ENCODE measurements at regions not wholly inside any gene's neighbourhood (a gene's known extent, or its start where the extent isn't known, plus 50 kb on each side); places are given as distances from the start of the nearest gene placed in this dataset.
"Not testable (repeated sequence)": the region's sequence is repeated elsewhere in the genome, so short reads cannot be mapped to it uniquely, and the experiment has no call there.

DNA sequence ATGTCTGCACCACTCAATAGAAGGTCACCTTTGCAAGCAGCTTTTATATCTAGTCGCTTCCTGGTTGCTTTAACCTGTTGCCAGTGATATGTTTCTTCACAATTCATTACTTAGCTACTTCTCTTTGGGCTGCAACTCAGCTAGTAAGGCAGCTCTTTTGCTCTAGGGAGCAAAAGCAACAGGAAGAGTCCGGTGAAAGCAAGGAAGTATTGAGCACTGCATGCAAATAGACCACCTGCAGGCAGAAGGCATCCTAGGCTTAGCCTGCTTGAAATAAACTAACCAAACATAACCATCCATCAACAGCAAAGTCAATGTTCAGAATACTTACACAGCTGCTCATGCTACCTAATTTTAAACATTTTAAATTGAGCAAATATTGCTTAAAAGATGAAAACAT, 529.2 kb upstream of the LINC00305 start:
- H3K79me2 ChIP-seq (ENCODE audit: insufficient read depth), result no peaks in the 10 kb centered on the region
- H3K27me3 ChIP-seq (replicated peaks; ENCODE audit: insufficient read depth), result no peaks in the 10 kb centered on the region
- H3F3A ChIP-seq (ENCODE audit: insufficient read depth), result no peaks in the 10 kb centered on the region
- no peaks in the 10 kb centered on the region for H3K9me2 ChIP-seq (ENCODE audit: insufficient read depth)
- TF ChIP-seq EZH2 (IDR thresholded peaks at IDR 0.05; ENCODE audit: insufficient read depth, poor library complexity, severe bottlenecking), result no peak
- no peak for TF ChIP-seq EZH2phosphoT487 (IDR thresholded peaks at IDR 0.05; ENCODE audit: insufficient read depth, low read depth)
- no peak overlapping the region for H3K9ac ChIP-seq
- no peak overlapping the region for H3K27ac ChIP-seq
- no peaks in the 10 kb centered on the region for H3K36me3 ChIP-seq (ENCODE audit: low read depth)
- no peak overlapping the region for H2AFZ ChIP-seq
- no peak overlapping the region for H3K4me2 ChIP-seq (ENCODE audit: unreplicated experiment)
- H3K4me1 ChIP-seq (ENCODE audit: insufficient read depth), result no peaks in the 10 kb centered on the region
- in situ Hi-C loops (cut with MboI), result no loop called here
- no peaks in the 10 kb centered on the region for H4K20me1 ChIP-seq (ENCODE audit: insufficient read depth)
- no peak overlapping the region for H3K4me3 ChIP-seq
- no peaks in the 10 kb centered on the region for H3K9me3 ChIP-seq (ENCODE audit: low read depth)
- WGBS, 2 experiments (ENCODE audit: low coverage in 1 of 2, low lambda C conversion rate in 2 of 2, missing lambda C conversion rate in 2 of 2), result 17 to 18% methylated on average over 2 of the region's 2 CpGs
- DNase-seq, result no peak

DNA sequence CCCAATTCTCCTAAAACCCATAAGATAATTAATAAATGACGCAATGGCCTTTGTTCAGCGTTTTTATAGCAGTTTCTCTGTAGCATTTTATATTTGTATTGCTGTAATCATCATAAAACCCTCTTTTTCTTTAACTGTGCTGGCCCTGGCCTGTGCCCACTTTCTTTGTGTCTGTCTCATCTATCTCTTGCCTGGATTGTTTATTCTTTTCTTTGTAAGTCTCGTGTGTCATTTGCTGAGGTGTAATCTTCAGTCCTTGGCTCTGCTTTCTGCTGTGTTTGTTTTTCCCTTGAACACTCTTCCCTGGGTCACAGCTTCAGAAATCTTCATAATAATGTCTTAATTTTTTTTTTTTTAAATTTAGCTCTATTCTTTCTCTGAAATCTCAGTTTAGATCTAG, 525.8 kb upstream of the LINC00305 start:
- TF ChIP-seq EZH2phosphoT487 (IDR thresholded peaks at IDR 0.05; ENCODE audit: insufficient read depth, low read depth), result no peak
- TF ChIP-seq EZH2 (IDR thresholded peaks at IDR 0.05; ENCODE audit: insufficient read depth, poor library complexity, severe bottlenecking), result no peak
- no peak overlapping the region for H3K27ac ChIP-seq
- in situ Hi-C loops (cut with MboI), result no loop called here
- no peaks in the 10 kb centered on the region for H3K36me3 ChIP-seq (ENCODE audit: low read depth)
- no peaks in the 10 kb centered on the region for H3F3A ChIP-seq (ENCODE audit: insufficient read depth)
- H3K4me1 ChIP-seq (ENCODE audit: insufficient read depth), result no peaks in the 10 kb centered on the region
- H2AFZ ChIP-seq, result no peak overlapping the region
- H3K9ac ChIP-seq, result no peak overlapping the region
- no peaks in the 10 kb centered on the region for H3K9me2 ChIP-seq (ENCODE audit: insufficient read depth)
- no peak overlapping the region for H3K4me2 ChIP-seq (ENCODE audit: unreplicated experiment)
- no peaks in the 10 kb centered on the region for H4K20me1 ChIP-seq (ENCODE audit: insufficient read depth)
- H3K9me3 ChIP-seq (ENCODE audit: low read depth), result no peaks in the 10 kb centered on the region
- 2 to 11% methylated on average over 3 of the region's 3 CpGs for WGBS, 2 experiments (ENCODE audit: low coverage in 1 of 2, low lambda C conversion rate in 2 of 2, missing lambda C conversion rate in 2 of 2)
- no peak overlapping the region for H3K4me3 ChIP-seq
- H3K27me3 ChIP-seq (replicated peaks; ENCODE audit: insufficient read depth), result no peaks in the 10 kb centered on the region
- no peaks in the 10 kb centered on the region for H3K79me2 ChIP-seq (ENCODE audit: insufficient read depth)
- no peak for DNase-seq

DNA sequence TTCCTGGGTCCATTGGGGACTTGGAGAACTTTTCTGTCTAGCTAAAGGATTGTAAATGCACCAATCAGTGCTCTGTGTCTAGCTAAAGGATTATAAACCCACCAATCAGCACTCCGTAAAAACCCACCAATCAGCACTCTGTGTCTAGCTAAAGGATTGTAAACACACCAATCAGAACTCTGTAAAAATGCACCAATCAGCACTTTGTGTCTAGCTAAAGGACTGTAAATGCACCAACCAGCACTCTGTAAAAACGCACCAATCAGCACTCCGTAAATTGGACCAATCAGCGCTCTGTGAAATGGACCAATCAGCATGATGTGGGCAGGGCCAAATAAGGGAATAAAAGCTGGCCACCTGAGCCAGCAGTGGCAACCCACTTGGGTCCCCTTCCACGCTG, 522.4 kb upstream of the LINC00305 start:
- in situ Hi-C loops (cut with MboI); H3K79me2 ChIP-seq (ENCODE audit: insufficient read depth); H3K9me3 ChIP-seq (ENCODE audit: low read depth); DNase-seq; H3K9ac ChIP-seq; H3K4me1 ChIP-seq (ENCODE audit: insufficient read depth); H3K36me3 ChIP-seq (ENCODE audit: low read depth); H3K27ac ChIP-seq; H3K9me2 ChIP-seq (ENCODE audit: insufficient read depth); H3F3A ChIP-seq (ENCODE audit: insufficient read depth); H3K27me3 ChIP-seq (replicated peaks; ENCODE audit: insufficient read depth); H2AFZ ChIP-seq; H3K4me3 ChIP-seq; H3K4me2 ChIP-seq (ENCODE audit: unreplicated experiment); H4K20me1 ChIP-seq (ENCODE audit: insufficient read depth): not testable (repeated sequence)
- WGBS, 2 experiments (ENCODE audit: low coverage in 1 of 2, low lambda C conversion rate in 2 of 2, missing lambda C conversion rate in 2 of 2), result 43 to 50% methylated on average over 5 of the region's 5 CpGs

DNA sequence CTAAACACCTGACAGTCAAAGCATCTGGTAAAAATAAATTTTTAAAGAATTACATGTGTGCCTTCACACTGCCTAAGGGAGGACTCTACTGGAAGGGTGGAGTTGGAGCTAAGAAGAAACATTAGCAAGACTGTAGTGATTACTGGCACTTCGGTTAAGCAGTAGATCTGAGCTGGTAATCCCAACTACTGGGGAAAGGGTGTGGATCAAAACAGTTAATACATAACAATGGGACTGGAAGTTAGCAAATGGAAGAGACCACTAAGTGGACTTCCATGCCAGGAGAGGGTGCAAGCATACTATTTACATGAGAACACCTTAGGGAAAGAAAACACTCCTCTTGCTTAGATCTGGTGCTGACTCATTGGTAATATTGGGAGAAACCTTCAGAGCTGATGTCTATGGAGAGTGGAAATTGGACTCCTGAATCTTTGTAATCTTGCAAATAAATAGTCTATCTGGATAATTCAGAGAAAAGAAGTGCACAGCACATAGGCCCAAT, 519.6 kb upstream of the LINC00305 start:
- DNase-seq, result no peak
- no peaks in the 10 kb centered on the region for H3K79me2 ChIP-seq (ENCODE audit: insufficient read depth)
- no peak overlapping the region for H3K4me3 ChIP-seq
- H3K9ac ChIP-seq, result no peak overlapping the region
- H3F3A ChIP-seq (ENCODE audit: insufficient read depth), result no peaks in the 10 kb centered on the region
- peaks cover 3% of the 10 kb centered on the region for H3K9me3 ChIP-seq (ENCODE audit: low read depth)
- H3K36me3 ChIP-seq (ENCODE audit: low read depth), result no peaks in the 10 kb centered on the region
- in situ Hi-C loops (cut with MboI), result no loop called here
- TF ChIP-seq EZH2 (IDR thresholded peaks at IDR 0.05; ENCODE audit: insufficient read depth, poor library complexity, severe bottlenecking), result no peak
- H3K27ac ChIP-seq, result no peak overlapping the region
- H3K9me2 ChIP-seq (ENCODE audit: insufficient read depth), result no peaks in the 10 kb centered on the region
- 3 to 5% methylated on average over 1 of the region's 1 CpG for WGBS, 2 experiments (ENCODE audit: low coverage in 1 of 2, low lambda C conversion rate in 2 of 2, missing lambda C conversion rate in 2 of 2)
- H3K4me2 ChIP-seq (ENCODE audit: unreplicated experiment), result no peak overlapping the region
- no peaks in the 10 kb centered on the region for H4K20me1 ChIP-seq (ENCODE audit: insufficient read depth)
- no peaks in the 10 kb centered on the region for H3K4me1 ChIP-seq (ENCODE audit: insufficient read depth)
- H3K27me3 ChIP-seq (replicated peaks; ENCODE audit: insufficient read depth), result no peaks in the 10 kb centered on the region
- H2AFZ ChIP-seq, result no peak overlapping the region

DNA sequence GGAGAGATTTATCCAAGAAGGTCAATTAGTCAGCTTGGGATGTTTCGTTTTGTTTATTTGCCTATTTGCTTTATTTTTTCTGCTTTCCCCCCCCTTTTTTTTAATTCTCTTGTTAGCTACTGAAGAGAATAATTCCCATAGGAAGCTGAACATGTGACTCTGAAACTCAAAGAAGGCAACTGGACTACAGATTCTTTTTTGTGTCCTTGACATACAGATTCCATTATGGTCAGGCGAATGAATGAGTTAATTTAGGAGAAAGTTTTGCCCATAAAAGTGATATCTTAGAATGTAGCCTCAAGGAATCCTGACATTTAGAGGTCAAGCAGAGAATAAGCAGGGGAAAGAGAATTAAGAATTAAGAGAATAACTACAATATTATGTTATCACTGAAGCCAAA, 514.2 kb upstream of the LINC00305 start:
- in situ Hi-C loops (cut with MboI), result no loop called here
- TF ChIP-seq EZH2 (IDR thresholded peaks at IDR 0.05; ENCODE audit: insufficient read depth, poor library complexity, severe bottlenecking) (no peak), EZH2phosphoT487 (IDR thresholded peaks at IDR 0.05; ENCODE audit: insufficient read depth, low read depth) (no peak)
- H3K36me3 ChIP-seq (ENCODE audit: low read depth), result no peaks in the 10 kb centered on the region
- no peak overlapping the region for H3K4me2 ChIP-seq (ENCODE audit: unreplicated experiment)
- H3K9me3 ChIP-seq (ENCODE audit: low read depth), result peaks cover 6% of the 10 kb centered on the region
- no peaks in the 10 kb centered on the region for H3K79me2 ChIP-seq (ENCODE audit: insufficient read depth)
- H3K4me1 ChIP-seq (ENCODE audit: insufficient read depth), result no peaks in the 10 kb centered on the region
- no peak overlapping the region for H3K4me3 ChIP-seq
- H2AFZ ChIP-seq, result no peak overlapping the region
- H3K9ac ChIP-seq, result no peak overlapping the region
- H4K20me1 ChIP-seq (ENCODE audit: insufficient read depth), result no peaks in the 10 kb centered on the region
- H3K27me3 ChIP-seq (replicated peaks; ENCODE audit: insufficient read depth), result no peaks in the 10 kb centered on the region
- H3K27ac ChIP-seq, result no peak overlapping the region
- H3F3A ChIP-seq (ENCODE audit: insufficient read depth), result no peaks in the 10 kb centered on the region
- no peaks in the 10 kb centered on the region for H3K9me2 ChIP-seq (ENCODE audit: insufficient read depth)
- no peak for DNase-seq
- WGBS, 2 experiments (ENCODE audit: low coverage in 1 of 2, low lambda C conversion rate in 2 of 2, missing lambda C conversion rate in 2 of 2), result 4 to 6% methylated on average over 2 of the region's 2 CpGs

All from GM23248 (cell line).